ENCODE measurements at regions not wholly inside any gene's neighbourhood (a gene's known extent, or its start where the extent isn't known, plus 50 kb on each side); places are given as distances from the start of the nearest gene placed in this dataset.

DNA sequence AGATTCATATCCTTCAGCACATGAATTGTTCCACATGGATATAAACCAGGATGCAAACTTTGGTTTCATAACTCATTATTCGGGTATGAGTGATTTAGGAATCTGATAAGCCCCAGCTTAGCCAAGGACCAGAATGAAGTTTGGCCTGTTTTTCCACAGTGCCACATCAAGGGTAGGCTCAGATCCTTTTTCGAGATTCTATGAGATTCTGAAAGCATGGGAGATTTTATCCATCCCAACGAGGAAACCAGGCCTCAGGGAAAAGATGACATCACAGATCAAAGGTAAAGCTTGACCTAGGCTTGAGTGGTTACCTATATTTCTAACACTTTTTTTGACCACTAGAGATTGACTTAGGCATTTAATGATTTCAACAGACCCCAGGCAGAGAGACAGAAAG, 590.8 kb upstream of the PKDCC start:
- no peak overlapping the region for H3K4me2 ChIP-seq
- CTCF ChIA-PET, result no interaction called here
- H3K9me3 ChIP-seq (ENCODE audit: insufficient read depth, low read depth), result no peaks in the 10 kb centered on the region
- H4K20me1 ChIP-seq (ENCODE audit: insufficient read depth), result no peaks in the 10 kb centered on the region
- no TSS peak for BruUV-seq (replicated peaks)
- H3F3A ChIP-seq (ENCODE audit: insufficient read depth, low read depth), result no peaks in the 10 kb centered on the region
- H3K79me2 ChIP-seq (ENCODE audit: low read depth), result no peaks in the 10 kb centered on the region
- TF ChIP-seq, protein P1, sequence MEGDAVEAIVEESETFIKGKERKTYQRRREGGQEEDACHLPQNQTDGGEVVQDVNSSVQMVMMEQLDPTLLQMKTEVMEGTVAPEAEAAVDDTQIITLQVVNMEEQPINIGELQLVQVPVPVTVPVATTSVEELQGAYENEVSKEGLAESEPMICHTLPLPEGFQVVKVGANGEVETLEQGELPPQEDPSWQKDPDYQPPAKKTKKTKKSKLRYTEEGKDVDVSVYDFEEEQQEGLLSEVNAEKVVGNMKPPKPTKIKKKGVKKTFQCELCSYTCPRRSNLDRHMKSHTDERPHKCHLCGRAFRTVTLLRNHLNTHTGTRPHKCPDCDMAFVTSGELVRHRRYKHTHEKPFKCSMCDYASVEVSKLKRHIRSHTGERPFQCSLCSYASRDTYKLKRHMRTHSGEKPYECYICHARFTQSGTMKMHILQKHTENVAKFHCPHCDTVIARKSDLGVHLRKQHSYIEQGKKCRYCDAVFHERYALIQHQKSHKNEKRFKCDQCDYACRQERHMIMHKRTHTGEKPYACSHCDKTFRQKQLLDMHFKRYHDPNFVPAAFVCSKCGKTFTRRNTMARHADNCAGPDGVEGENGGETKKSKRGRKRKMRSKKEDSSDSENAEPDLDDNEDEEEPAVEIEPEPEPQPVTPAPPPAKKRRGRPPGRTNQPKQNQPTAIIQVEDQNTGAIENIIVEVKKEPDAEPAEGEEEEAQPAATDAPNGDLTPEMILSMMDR (conservative IDR thresholded peaks at IDR 0.05), result no peak
- TF ChIP-seq EZH2 (IDR thresholded peaks at IDR 0.05; ENCODE audit: low read depth), result no peak
- no peaks in the 10 kb centered on the region for H3K9me2 ChIP-seq (ENCODE audit: insufficient read depth)
- intact Hi-C loops (cut with micrococcal nuclease; ENCODE audit: unreplicated experiment), result no loop called here
- peak in 1 of 2 experiments; percentile 40 for DNase-seq
- no peaks in the 10 kb centered on the region for H3K27me3 ChIP-seq (ENCODE audit: insufficient read depth, low read depth)
- H3K27ac ChIP-seq, result no peak overlapping the region
- H2AFZ ChIP-seq, result no peak overlapping the region
- no peak overlapping the region for H3K4me3 ChIP-seq
- POLR2A ChIA-PET (ENCODE audit: unreplicated experiment), result no interaction called here
- H3K36me3 ChIP-seq (ENCODE audit: low read depth), result no peaks in the 10 kb centered on the region
- no peaks in the 10 kb centered on the region for H3K4me1 ChIP-seq (replicated peaks; ENCODE audit: insufficient read depth)

DNA sequence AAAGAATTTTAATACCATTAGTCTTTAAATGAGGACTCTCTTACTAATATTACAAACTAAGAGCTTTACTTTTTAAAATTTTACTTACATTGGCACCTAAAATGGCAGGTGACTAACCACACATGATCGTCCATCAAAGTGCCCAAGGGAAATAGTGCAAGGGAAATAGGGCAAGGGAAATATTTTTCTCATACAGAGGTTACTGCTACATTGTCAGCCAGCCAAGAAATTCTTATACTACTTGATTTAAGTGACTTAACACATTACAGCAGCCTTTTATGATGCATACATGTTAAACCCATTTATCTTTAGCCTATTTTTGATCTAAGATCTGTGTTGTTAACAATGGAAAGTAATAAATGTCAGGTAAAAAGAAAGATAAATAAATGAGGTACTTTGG, 587.2 kb upstream of the PKDCC start:
- POLR2A ChIA-PET (ENCODE audit: unreplicated experiment), result no interaction called here
- Histone ChIP-seq H3K36me3 (ENCODE audit: low read depth) (no peaks in the 10 kb centered on the region), H3F3A (ENCODE audit: insufficient read depth, low read depth) (no peaks in the 10 kb centered on the region), H3K4me2 (no peak overlapping the region), H3K27me3 (ENCODE audit: insufficient read depth, low read depth) (no peaks in the 10 kb centered on the region), H3K79me2 (ENCODE audit: low read depth) (no peaks in the 10 kb centered on the region), H3K9me2 (ENCODE audit: insufficient read depth) (no peaks in the 10 kb centered on the region), H3K4me3 (no peak overlapping the region), H3K4me1 (replicated peaks; ENCODE audit: insufficient read depth) (no peaks in the 10 kb centered on the region), H4K20me1 (ENCODE audit: insufficient read depth) (no peaks in the 10 kb centered on the region), H2AFZ (no peak overlapping the region), H3K27ac (no peak overlapping the region), H3K9me3 (ENCODE audit: insufficient read depth, low read depth) (no peaks in the 10 kb centered on the region)
- intact Hi-C loops (cut with micrococcal nuclease; ENCODE audit: unreplicated experiment), result no loop called here
- BruUV-seq (replicated peaks), result no TSS peak
- DNase-seq, result no peak
- TF ChIP-seq, protein P1 (conservative IDR thresholded peaks at IDR 0.05), result no peak
- no peak for TF ChIP-seq EZH2 (IDR thresholded peaks at IDR 0.05; ENCODE audit: low read depth)
- CTCF ChIA-PET, result no interaction called here

DNA sequence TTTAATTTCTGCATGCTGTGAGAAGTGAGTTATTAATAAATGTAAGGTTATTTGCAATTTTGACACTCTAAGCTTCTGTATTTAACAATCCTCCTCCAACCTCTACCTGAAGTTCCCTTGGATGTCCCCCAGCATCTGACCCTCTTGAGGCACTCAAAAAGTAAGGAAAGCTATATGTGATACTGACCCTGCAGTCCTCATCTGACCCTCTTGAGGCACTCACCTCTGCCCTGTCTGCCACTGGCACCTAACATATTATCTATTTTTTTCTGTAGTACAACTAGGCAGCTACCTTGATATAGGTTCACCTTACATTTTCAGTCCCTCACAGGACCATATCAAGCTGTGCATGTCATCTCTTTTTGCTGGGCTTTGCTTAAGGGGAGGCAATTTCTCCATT, 583.4 kb upstream of the PKDCC start:
- Histone ChIP-seq H3K4me2 (no peak overlapping the region), H3K27ac (no peak overlapping the region), H3K4me1 (replicated peaks; ENCODE audit: insufficient read depth) (no peaks in the 10 kb centered on the region), H3K4me3 (no peak overlapping the region), H4K20me1 (ENCODE audit: insufficient read depth) (no peaks in the 10 kb centered on the region), H2AFZ (no peak overlapping the region), H3K9me3 (ENCODE audit: insufficient read depth, low read depth) (no peaks in the 10 kb centered on the region), H3F3A (ENCODE audit: insufficient read depth, low read depth) (no peaks in the 10 kb centered on the region), H3K27me3 (ENCODE audit: insufficient read depth, low read depth) (no peaks in the 10 kb centered on the region), H3K79me2 (ENCODE audit: low read depth) (no peaks in the 10 kb centered on the region), H3K36me3 (ENCODE audit: low read depth) (no peaks in the 10 kb centered on the region), H3K9me2 (ENCODE audit: insufficient read depth) (no peaks in the 10 kb centered on the region)
- intact Hi-C loops (cut with micrococcal nuclease; ENCODE audit: unreplicated experiment), result no loop called here
- DNase-seq, result no peak
- no TSS peak for BruUV-seq (replicated peaks)
- TF ChIP-seq EZH2 (IDR thresholded peaks at IDR 0.05; ENCODE audit: low read depth), result no peak
- POLR2A ChIA-PET (ENCODE audit: unreplicated experiment), result no interaction called here
- CTCF ChIA-PET, result no interaction called here

DNA sequence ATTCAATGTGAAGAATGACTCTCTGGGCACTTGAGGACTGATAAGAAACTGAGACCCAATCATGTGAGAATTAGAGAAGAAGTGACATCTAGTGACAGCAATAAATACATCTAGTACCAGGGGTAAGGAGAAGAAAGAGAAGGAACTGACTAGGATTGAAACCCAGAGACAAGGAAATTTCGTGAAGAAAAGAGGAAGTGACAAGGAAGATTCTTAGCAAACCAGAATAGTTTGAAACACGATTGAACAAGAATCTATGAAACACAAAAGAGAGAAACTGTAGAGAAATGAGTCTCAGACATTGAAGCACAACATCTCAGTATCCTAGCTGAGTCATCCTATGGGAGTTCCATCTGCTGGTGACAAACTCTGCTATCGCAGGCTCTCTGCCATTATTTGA, 571.9 kb upstream of the PKDCC start:
- intact Hi-C loops (cut with micrococcal nuclease; ENCODE audit: unreplicated experiment), result no loop called here
- Histone ChIP-seq H3K27ac (no peak overlapping the region), H3F3A (ENCODE audit: insufficient read depth, low read depth) (no peaks in the 10 kb centered on the region), H3K9me3 (ENCODE audit: insufficient read depth, low read depth) (no peaks in the 10 kb centered on the region), H3K4me1 (replicated peaks; ENCODE audit: insufficient read depth) (no peaks in the 10 kb centered on the region), H3K9me2 (ENCODE audit: insufficient read depth) (no peaks in the 10 kb centered on the region), H3K4me2 (no peak overlapping the region), H3K27me3 (ENCODE audit: insufficient read depth, low read depth) (no peaks in the 10 kb centered on the region), H3K79me2 (ENCODE audit: low read depth) (no peaks in the 10 kb centered on the region), H3K36me3 (ENCODE audit: low read depth) (no peaks in the 10 kb centered on the region), H4K20me1 (ENCODE audit: insufficient read depth) (no peaks in the 10 kb centered on the region), H3K4me3 (no peak overlapping the region), H2AFZ (no peak overlapping the region)
- ChIA-PET CTCF (no interaction called here), POLR2A (ENCODE audit: unreplicated experiment) (no interaction called here)
- no peak for TF ChIP-seq EZH2 (IDR thresholded peaks at IDR 0.05; ENCODE audit: low read depth)
- TF ChIP-seq, protein P1 (conservative IDR thresholded peaks at IDR 0.05), result no peak
- BruUV-seq (replicated peaks), result no TSS peak
- DNase-seq, result no peak

Measured in PC-9 (cell line).